Sigmoid colon (tissue), 6 donors: ENCODE measurements at regions not wholly inside any gene's neighbourhood (a gene's known extent, or its start where the extent isn't known, plus 50 kb on each side); places are given as distances from the start of the nearest gene placed in this dataset.

Experiments used
- DNase-seq: peaks from one replicate; pipeline ENCODE4 v3.0.0-alpha.2; 2019
- H3K27ac ChIP-seq, 4 donors: fragments of 200-600 bp; sonication (generic); one replicate each; pipeline ENCODE4 v1.5.1; 2016 to 2019; ENCODE audit warnings: mild to moderate bottlenecking in 1 of 4
- H3K27me3 ChIP-seq, 3 donors: fragments of 200-600 bp; sonication (generic); one replicate each; pipeline ENCODE4 v1.5.1; 2019; ENCODE audit warnings: mild to moderate bottlenecking in 1 of 3
- H3K36me3 ChIP-seq, 4 donors: fragments of 200-600 bp; sonication (generic); one replicate each; pipeline ENCODE4 v1.5.1; 2016 to 2019
- H3K4me1 ChIP-seq, 4 donors: fragments of 200-600 bp; sonication (generic); one replicate each; pipeline ENCODE4 v1.5.1; 2017 to 2019
- H3K4me3 ChIP-seq, 4 donors: fragments of 200-600 bp; sonication (generic); one replicate each; pipeline ENCODE4 v1.5.1; 2017 to 2019; ENCODE audit warnings: mild to moderate bottlenecking in 2 of 4, moderate library complexity in 1 of 4
- H3K9me3 ChIP-seq, 4 donors: fragments of 200-600 bp in 3 of 4; sonication (generic) in 3 of 4; one replicate each; pipeline versions ENCODE4 v1.5.1 to v1.6.1; 2013 to 2019
- CTCF ChIP-seq, 4 experiments: fragments of 450-650 bp in 3 of 4; fragments of 200-600 bp in 1 of 4; IDR thresholded peaks; one replicate each; pipeline ENCODE4 v1.5.1; 2016 to 2019; ENCODE audit warnings: antibody characterized with exemption in 4 of 4, mild to moderate bottlenecking in 3 of 4, moderate library complexity in 2 of 4
- EP300 ChIP-seq, 4 donors: sonication (generic); formaldehyde crosslinking; IDR thresholded peaks; one replicate each; pipeline ENCODE4 v1.6.1; 2017; ENCODE audit warnings: antibody characterized with exemption in 4 of 4
- POLR2A ChIP-seq, 2 donors: fragments of 450-650 bp; IDR thresholded peaks; one replicate each; pipeline ENCODE4 v1.6.1; 2016; ENCODE audit warnings: antibody characterized with exemption in 2 of 2, mild to moderate bottlenecking in 2 of 2, moderate library complexity in 2 of 2
- POLR2AphosphoS5 ChIP-seq, 4 donors: sonication (generic); formaldehyde crosslinking; IDR thresholded peaks; one replicate each; pipeline ENCODE4 v1.6.1; 2017; ENCODE audit warnings: antibody characterized with exemption in 4 of 4
- WGBS, 2 donors: extraction: QIAGEN DNeasy Blood & Tissue Kit; methylation state at CpG; one replicate each; pipeline ENCODE4 v1.1.7; 2013; 5-methylcytosine and 5-hydroxymethylcytosine counted together
- intact Hi-C: fragments of 100-400 bp; cut with DNase I; formaldehyde crosslinking; loops from one replicate; pipeline ENCODE4 v1.15.1; 2023
- donor health status: healthy with polysubstance abuse.
- donor health status: healthy.

DNA sequence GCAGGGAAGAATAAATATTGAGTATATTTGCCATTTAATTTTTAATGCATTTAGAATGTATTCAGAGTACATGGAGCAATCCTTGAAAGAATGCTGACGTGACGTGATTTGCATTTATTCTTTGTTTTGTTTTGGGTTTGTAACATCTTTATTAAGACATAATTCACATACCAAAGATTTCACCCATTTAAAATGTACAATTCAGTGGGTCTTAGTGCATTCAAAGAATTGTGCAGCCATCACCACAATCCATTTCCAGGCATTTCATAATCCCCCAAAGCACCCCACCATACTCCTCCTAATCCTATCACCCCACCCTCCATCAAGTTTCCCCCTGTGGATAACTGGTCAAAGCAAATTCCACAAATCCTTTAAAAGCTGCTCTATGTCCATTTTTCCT is 87.4 kb downstream of the FAM9B start:
- Histone ChIP-seq H3K36me3 (no peaks in the 10 kb centered on the region), H3K4me1 (no peaks in the 10 kb centered on the region), H3K9me3 (no peaks in the 10 kb centered on the region), H3K27ac (no peak overlapping the region), H3K4me3 (no peak overlapping the region), H3K27me3 (no peaks in the 10 kb centered on the region)
- no peak for DNase-seq
- no peak for TF ChIP-seq POLR2A (IDR thresholded peaks at IDR 0.05)
- TF ChIP-seq EP300 (IDR thresholded peaks at IDR 0.05), result no peak
- no peak for TF ChIP-seq CTCF (IDR thresholded peaks at IDR 0.05)
- TF ChIP-seq POLR2AphosphoS5 (IDR thresholded peaks at IDR 0.05), result no peak
- intact Hi-C loops, result no loop called here
- WGBS, 2 donors, result 67 to 87% methylated on average over 2 of the region's 2 CpGs

DNA sequence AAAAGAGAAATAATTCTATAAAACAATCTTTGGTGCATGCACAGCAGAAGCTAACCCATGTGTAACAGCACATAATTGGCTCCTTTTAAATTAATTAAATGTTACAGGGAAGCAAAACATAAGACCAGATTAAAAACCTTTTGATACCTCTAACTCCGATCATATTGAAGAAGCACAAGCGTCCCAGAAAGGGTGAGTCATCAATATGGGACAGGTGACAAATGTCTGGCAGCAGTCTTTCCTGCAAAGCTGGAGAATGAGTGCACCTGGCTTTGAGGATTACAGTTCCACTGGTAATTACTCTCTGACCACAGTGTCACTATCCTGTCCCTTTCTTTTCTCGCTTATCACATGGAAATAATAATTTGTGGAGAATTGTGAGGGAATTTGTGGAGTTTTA is 94.6 kb downstream of the FAM9B start:
- TF ChIP-seq POLR2A (IDR thresholded peaks at IDR 0.05), result no peak
- TF ChIP-seq POLR2AphosphoS5 (IDR thresholded peaks at IDR 0.05), result no peak
- no peak for TF ChIP-seq EP300 (IDR thresholded peaks at IDR 0.05)
- no peak for TF ChIP-seq CTCF (IDR thresholded peaks at IDR 0.05)
- no peak overlapping the region for H3K27ac ChIP-seq
- DNase-seq, result no peak
- no peaks in the 10 kb centered on the region for H3K27me3 ChIP-seq
- WGBS, 2 donors, result 43 to 79% methylated on average over 3 of the region's 3 CpGs
- intact Hi-C loops, result no loop called here
- no peaks in the 10 kb centered on the region for H3K4me1 ChIP-seq
- no peaks in the 10 kb centered on the region for H3K9me3 ChIP-seq
- no peaks in the 10 kb centered on the region for H3K36me3 ChIP-seq
- H3K4me3 ChIP-seq, result no peak overlapping the region

DNA sequence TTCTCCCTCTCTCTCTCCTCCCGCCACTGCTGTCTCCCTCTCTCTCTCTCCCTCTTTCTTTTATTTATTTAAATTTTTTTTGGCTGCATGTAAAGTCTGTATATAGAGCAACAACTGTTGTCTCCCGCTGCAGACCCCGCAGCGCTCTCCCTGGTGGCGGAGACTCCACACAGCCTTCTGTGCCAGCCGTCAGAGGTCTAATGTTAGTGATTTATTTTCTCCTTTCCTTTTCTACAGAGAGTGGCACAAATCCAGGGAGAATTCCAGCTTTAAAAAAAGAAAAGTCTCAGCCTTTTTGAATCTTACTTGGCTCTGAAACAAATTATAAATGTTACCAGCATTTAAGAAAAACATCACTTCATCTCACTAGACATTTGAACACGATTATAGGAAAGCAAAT is 106.2 kb downstream of the FAM9B start:
- Histone ChIP-seq H3K27me3 (no peaks in the 10 kb centered on the region), H3K27ac (no peak overlapping the region), H3K9me3 (peaks cover 0 to 3% (median 0%) of the 10 kb centered on the region in 4 donors), H3K4me1 (no peaks in the 10 kb centered on the region), H3K36me3 (no peaks in the 10 kb centered on the region), H3K4me3 (no peak overlapping the region)
- intact Hi-C loops, result no loop called here
- DNase-seq, result no peak
- no peak for TF ChIP-seq POLR2AphosphoS5 (IDR thresholded peaks at IDR 0.05)
- no peak for TF ChIP-seq EP300 (IDR thresholded peaks at IDR 0.05)
- TF ChIP-seq POLR2A (IDR thresholded peaks at IDR 0.05), result no peak
- TF ChIP-seq CTCF (IDR thresholded peaks at IDR 0.05), result no peak
- WGBS, 2 donors, result 70 to 76% methylated on average over 7 of the region's 7 CpGs

- DNase-seq, result no peak
- no peaks in the 10 kb centered on the region for H3K27me3 ChIP-seq
- peaks cover 0 to 3% (median 0%) of the 10 kb centered on the region in 4 donors for H3K9me3 ChIP-seq
- H3K36me3 ChIP-seq, result no peaks in the 10 kb centered on the region
- WGBS, 2 donors, result 73 to 80% methylated on average over 5 of the region's 5 CpGs
- no peaks in the 10 kb centered on the region for H3K4me1 ChIP-seq
- TF ChIP-seq CTCF (IDR thresholded peaks at IDR 0.05) (no peak), POLR2A (IDR thresholded peaks at IDR 0.05) (no peak), EP300 (IDR thresholded peaks at IDR 0.05) (no peak), POLR2AphosphoS5 (IDR thresholded peaks at IDR 0.05) (no peak)
- H3K4me3 ChIP-seq, result no peak overlapping the region
- intact Hi-C loops, result no loop called here
- H3K27ac ChIP-seq, result no peak overlapping the region
These were observed 106.8 kb downstream of the FAM9B start for GRCh38 chrX:8927066-8927635.

DNA sequence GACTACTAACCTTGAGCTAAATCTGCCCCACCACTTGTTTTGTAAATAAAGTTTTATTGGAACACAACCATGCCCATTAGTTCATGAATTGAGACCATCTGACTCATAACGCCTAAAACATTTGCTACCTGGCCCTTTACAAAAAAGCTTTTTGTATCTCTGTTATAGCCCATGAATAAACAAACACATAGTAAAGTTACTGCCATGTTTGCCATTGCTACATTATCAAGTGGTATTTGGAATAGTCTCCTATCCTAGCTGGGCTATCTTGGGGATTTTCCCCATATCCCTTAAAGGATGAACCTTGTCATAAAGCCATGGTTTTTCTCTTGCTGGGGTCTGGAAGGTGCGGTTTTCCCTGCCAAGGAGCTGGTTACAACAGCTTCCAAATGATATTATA is 112.3 kb downstream of the FAM9B start:
- intact Hi-C loops, result no loop called here
- 41 to 76% methylated on average over 2 of the region's 2 CpGs for WGBS, 2 donors
- TF ChIP-seq POLR2AphosphoS5 (IDR thresholded peaks at IDR 0.05) (no peak), EP300 (IDR thresholded peaks at IDR 0.05) (no peak), POLR2A (IDR thresholded peaks at IDR 0.05) (no peak), CTCF (IDR thresholded peaks at IDR 0.05) (no peak)

More for the DNA sequence above, 112.3 kb downstream of the FAM9B start:
- no peak for DNase-seq
- H3K4me1 ChIP-seq, result no peaks in the 10 kb centered on the region
- H3K27ac ChIP-seq, result no peak overlapping the region
- no peaks in the 10 kb centered on the region for H3K36me3 ChIP-seq
- H3K9me3 ChIP-seq, result no peaks in the 10 kb centered on the region
- no peaks in the 10 kb centered on the region for H3K27me3 ChIP-seq
- no peak overlapping the region for H3K4me3 ChIP-seq
